Stimulated activated CD4-positive, alpha-beta T cell treated with anti-CD3 and anti-CD28 coated beads, Interleukin-4, amount 100 ng/mL, for 1 hour (primary cell): ENCODE measurements at regions not wholly inside any gene's neighbourhood (a gene's known extent, or its start where the extent isn't known, plus 50 kb on each side); places are given as distances from the start of the nearest gene placed in this dataset.

Experiments
- DNase-seq: peaks from one replicate; pipeline ENCODE4 v3.0.0-alpha.2; 2020

GRCh38 chr3:30372837-30373236 is 233.6 kb upstream of the TGFBR2 start:
- DNase-seq = no peak

- DNase-seq = no peak
Measured at GRCh38 chr3:30384546-30385072, 221.8 kb upstream of the TGFBR2 start.

GRCh38 chr3:30393079-30393478 is 213.3 kb upstream of the TGFBR2 start:
- DNase-seq = no peak

- no peak for DNase-seq
Measured at GRCh38 chr3:30397030-30397429, 209.4 kb upstream of the TGFBR2 start.

GRCh38 chr3:30399394-30400181 is 206.8 kb upstream of the TGFBR2 start:
- no peak for DNase-seq

- DNase-seq = no peak
Measured at GRCh38 chr3:30400926-30401325, 205.5 kb upstream of the TGFBR2 start.

- DNase-seq = no peak
Measured at GRCh38 chr3:30401971-30402370, 204.4 kb upstream of the TGFBR2 start.

GRCh38 chr3:30407651-30408050 is 198.8 kb upstream of the TGFBR2 start:
- no peak for DNase-seq

- DNase-seq = no peak
Measured at GRCh38 chr3:30408105-30408557, 198.3 kb upstream of the TGFBR2 start.

- no peak for DNase-seq
Measured at GRCh38 chr3:30418443-30418842, 188.0 kb upstream of the TGFBR2 start.

GRCh38 chr3:30421266-30421665 is 185.1 kb upstream of the TGFBR2 start:
- DNase-seq = no peak

- DNase-seq = no peak
Measured at GRCh38 chr3:30426293-30426993, 180.0 kb upstream of the TGFBR2 start.

GRCh38 chr3:30428251-30428650 is 178.2 kb upstream of the TGFBR2 start:
- DNase-seq = no peak

- no peak for DNase-seq
Measured at GRCh38 chr3:30435861-30436331, 170.5 kb upstream of the TGFBR2 start.

- no peak for DNase-seq
Measured at GRCh38 chr3:30437171-30437601, 169.2 kb upstream of the TGFBR2 start.

GRCh38 chr3:30438126-30438525 is 168.3 kb upstream of the TGFBR2 start:
- DNase-seq = no peak

- no peak for DNase-seq
Measured at GRCh38 chr3:30439451-30440053, 166.8 kb upstream of the TGFBR2 start.

- DNase-seq = no peak
Measured at GRCh38 chr3:30440147-30440604, 166.2 kb upstream of the TGFBR2 start.

- no peak for DNase-seq
Measured at GRCh38 chr3:30440880-30441279, 165.5 kb upstream of the TGFBR2 start.

- no peak for DNase-seq
Measured at GRCh38 chr3:30443756-30444673, 162.4 kb upstream of the TGFBR2 start.

- no peak for DNase-seq
Measured at GRCh38 chr3:30448450-30449289, 157.7 kb upstream of the TGFBR2 start.
